ENCODE measurements at regions not wholly inside any gene's neighbourhood (a gene's known extent, or its start where the extent isn't known, plus 50 kb on each side); places are given as distances from the start of the nearest gene placed in this dataset.
"Not testable (repeated sequence)": the region's sequence is repeated elsewhere in the genome, so short reads cannot be mapped to it uniquely, and the experiment has no call there.

- DNase-seq (ENCODE audit: low spot score), result not testable (repeated sequence)
Measured at GRCh38 chr4:159939681-159940080, 836.8 kb downstream of the RAPGEF2 start.

- no peak for DNase-seq (ENCODE audit: low spot score)
Measured at GRCh38 chr4:159941076-159941475, 838.2 kb downstream of the RAPGEF2 start.

GRCh38 chr4:159944477-159944876 is 841.6 kb downstream of the RAPGEF2 start:
- no peak for DNase-seq (ENCODE audit: low spot score)

GRCh38 chr4:159946983-159947615 is 844.2 kb downstream of the RAPGEF2 start:
- peak; percentile 6 for DNase-seq (ENCODE audit: low spot score)

- DNase-seq (ENCODE audit: low spot score), result no peak
Measured at GRCh38 chr4:159950707-159951106, 847.8 kb downstream of the RAPGEF2 start.

GRCh38 chr4:159966746-159967145 is 863.9 kb downstream of the RAPGEF2 start:
- DNase-seq (ENCODE audit: low spot score), result no peak

GRCh38 chr4:159976871-159977482 is 874.1 kb downstream of the RAPGEF2 start:
- DNase-seq (ENCODE audit: low spot score), result not testable (repeated sequence)

GRCh38 chr4:159977907-159978617 is 875.2 kb downstream of the RAPGEF2 start:
- no peak for DNase-seq (ENCODE audit: low spot score)

GRCh38 chr4:159979351-159979750 is 876.5 kb downstream of the RAPGEF2 start:
- no peak for DNase-seq (ENCODE audit: low spot score)

GRCh38 chr4:159979953-159980352 is 877.1 kb downstream of the RAPGEF2 start:
- DNase-seq (ENCODE audit: low spot score), result no peak

- no peak for DNase-seq (ENCODE audit: low spot score)
Measured at GRCh38 chr4:159980826-159981468, 878.1 kb downstream of the RAPGEF2 start.

GRCh38 chr4:159981469-159981856 is 878.6 kb downstream of the RAPGEF2 start:
- DNase-seq (ENCODE audit: low spot score), result no peak

- no peak for DNase-seq (ENCODE audit: low spot score)
Measured at GRCh38 chr4:159983082-159983481, 880.2 kb downstream of the RAPGEF2 start.

GRCh38 chr4:160009656-160010493 is 907.0 kb downstream of the RAPGEF2 start:
- DNase-seq (ENCODE audit: low spot score), result no peak

- no peak for DNase-seq (ENCODE audit: low spot score)
Measured at GRCh38 chr4:160019936-160020335, 917.1 kb downstream of the RAPGEF2 start.

- DNase-seq (ENCODE audit: low spot score), result no peak
Measured at GRCh38 chr4:160020804-160021203, 917.9 kb downstream of the RAPGEF2 start.

- no peak for DNase-seq (ENCODE audit: low spot score)
Measured at GRCh38 chr4:160021870-160022269, 919.0 kb downstream of the RAPGEF2 start.

GRCh38 chr4:160026721-160027120 is 923.8 kb downstream of the RAPGEF2 start:
- no peak for DNase-seq (ENCODE audit: low spot score)

- no peak for DNase-seq (ENCODE audit: low spot score)
Measured at GRCh38 chr4:160034501-160034900, 931.6 kb downstream of the RAPGEF2 start.

- no peak for DNase-seq (ENCODE audit: low spot score)
Measured at GRCh38 chr4:160038615-160039014, 935.7 kb downstream of the RAPGEF2 start.

- DNase-seq (ENCODE audit: low spot score), result no peak
Measured at GRCh38 chr4:160044693-160045092, 941.8 kb downstream of the RAPGEF2 start.

Data from hepatic stellate cell (primary cell).